LHCN-M2 (cell line): ENCODE measurements at regions not wholly inside any gene's neighbourhood (a gene's known extent, or its start where the extent isn't known, plus 50 kb on each side); places are given as distances from the start of the nearest gene placed in this dataset.
"Not testable (repeated sequence)": the region's sequence is repeated elsewhere in the genome, so short reads cannot be mapped to it uniquely, and the experiment has no call there.

ENCODE experiments used
- DNase-seq: peaks from one replicate; pipeline ENCODE4 v3.0.0-alpha.2; 2012; ENCODE audit warnings: low read depth

GRCh38 chr7:65254061-65254460 lies 119.6 kb upstream of the ZNF92 start:
- DNase-seq = no peak

- DNase-seq = no peak
Observed at GRCh38 chr7:65251851-65252620, 121.6 kb upstream of the ZNF92 start.

GRCh38 chr7:65250697-65251395 lies 122.8 kb upstream of the ZNF92 start:
- DNase-seq = no peak

- no peak for DNase-seq
Observed at GRCh38 chr7:65250216-65250615, 123.4 kb upstream of the ZNF92 start.

- DNase-seq = no peak
Observed at GRCh38 chr7:65247491-65247890, 126.2 kb upstream of the ZNF92 start.

GRCh38 chr7:65239707-65240352 lies 133.8 kb upstream of the ZNF92 start:
- no peak for DNase-seq

GRCh38 chr7:65239324-65239706 lies 134.3 kb upstream of the ZNF92 start:
- DNase-seq = no peak

- no peak for DNase-seq
Observed at GRCh38 chr7:65238785-65239184, 134.9 kb upstream of the ZNF92 start.

- DNase-seq = no peak
Observed at GRCh38 chr7:65235586-65235985, 138.1 kb upstream of the ZNF92 start.

- no peak for DNase-seq
Observed at GRCh38 chr7:65233409-65234034, 140.1 kb upstream of the ZNF92 start.

GRCh38 chr7:65230231-65230630 lies 143.4 kb upstream of the ZNF92 start:
- no peak for DNase-seq

GRCh38 chr7:65225422-65226006 lies 148.1 kb upstream of the ZNF92 start:
- DNase-seq = no peak

- no peak for DNase-seq
Observed at GRCh38 chr7:65222655-65223054, 151.0 kb upstream of the ZNF92 start.

GRCh38 chr7:65221683-65222082 lies 152.0 kb upstream of the ZNF92 start:
- DNase-seq = no peak

GRCh38 chr7:65219623-65220022 lies 154.0 kb upstream of the ZNF92 start:
- DNase-seq = no peak

- no peak for DNase-seq
Observed at GRCh38 chr7:65216469-65216868, 157.2 kb upstream of the ZNF92 start.

GRCh38 chr7:65213260-65213659 lies 160.4 kb upstream of the ZNF92 start:
- DNase-seq = not testable (repeated sequence)

- DNase-seq = not testable (repeated sequence)
Observed at GRCh38 chr7:65199221-65199620, 174.4 kb upstream of the ZNF92 start.

- not testable (repeated sequence) for DNase-seq
Observed at GRCh38 chr7:65193334-65194058, 180.2 kb upstream of the ZNF92 start.

GRCh38 chr7:65177041-65177440 lies 170.6 kb upstream of the ERV3-1 start:
- not testable (repeated sequence) for DNase-seq

- not testable (repeated sequence) for DNase-seq
Observed at GRCh38 chr7:65150105-65150504, 143.6 kb upstream of the ERV3-1 start.
